ENCODE measurements at regions not wholly inside any gene's neighbourhood (a gene's known extent, or its start where the extent isn't known, plus 50 kb on each side); places are given as distances from the start of the nearest gene placed in this dataset.

DNA sequence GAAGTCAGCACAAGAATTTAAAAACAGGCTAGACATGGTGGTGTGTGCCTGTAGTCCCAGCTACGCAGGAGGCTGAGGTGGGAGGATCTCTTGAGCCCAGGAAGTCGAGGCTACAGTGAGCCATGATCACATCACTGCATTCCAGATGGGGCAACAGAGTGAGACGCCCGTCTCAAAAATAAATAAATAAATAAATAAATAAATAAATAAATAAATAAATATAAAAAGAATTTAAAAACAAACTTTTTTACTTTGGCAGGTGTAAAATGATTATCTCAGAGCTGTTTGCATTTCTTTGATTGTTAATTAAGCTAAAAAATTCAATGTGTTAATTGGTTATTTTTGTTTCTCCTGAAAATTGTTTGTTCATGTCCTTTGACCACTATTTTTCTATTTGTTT is 97.5 kb upstream of the RPS6KA3 start:
- no peak for DNase-seq

DNA sequence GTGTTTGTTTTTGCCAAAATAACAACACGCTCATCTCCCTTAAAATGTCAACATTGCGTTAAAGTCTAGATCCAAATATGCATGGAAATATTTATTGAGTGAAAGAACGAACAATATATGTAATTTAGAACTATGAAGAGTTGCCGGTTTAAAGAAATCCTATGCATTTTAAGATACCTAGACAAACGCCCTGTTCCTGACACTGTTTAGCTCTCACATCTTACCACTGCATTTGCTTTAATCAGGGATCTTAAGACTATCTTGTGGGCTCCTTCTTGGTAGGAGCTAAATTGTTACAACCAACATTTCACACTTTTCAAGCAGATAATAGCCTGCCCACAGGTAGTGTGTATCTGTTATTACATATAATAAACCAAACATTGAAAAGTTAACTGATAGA is 96.6 kb upstream of the RPS6KA3 start:
- no peak for DNase-seq

DNA sequence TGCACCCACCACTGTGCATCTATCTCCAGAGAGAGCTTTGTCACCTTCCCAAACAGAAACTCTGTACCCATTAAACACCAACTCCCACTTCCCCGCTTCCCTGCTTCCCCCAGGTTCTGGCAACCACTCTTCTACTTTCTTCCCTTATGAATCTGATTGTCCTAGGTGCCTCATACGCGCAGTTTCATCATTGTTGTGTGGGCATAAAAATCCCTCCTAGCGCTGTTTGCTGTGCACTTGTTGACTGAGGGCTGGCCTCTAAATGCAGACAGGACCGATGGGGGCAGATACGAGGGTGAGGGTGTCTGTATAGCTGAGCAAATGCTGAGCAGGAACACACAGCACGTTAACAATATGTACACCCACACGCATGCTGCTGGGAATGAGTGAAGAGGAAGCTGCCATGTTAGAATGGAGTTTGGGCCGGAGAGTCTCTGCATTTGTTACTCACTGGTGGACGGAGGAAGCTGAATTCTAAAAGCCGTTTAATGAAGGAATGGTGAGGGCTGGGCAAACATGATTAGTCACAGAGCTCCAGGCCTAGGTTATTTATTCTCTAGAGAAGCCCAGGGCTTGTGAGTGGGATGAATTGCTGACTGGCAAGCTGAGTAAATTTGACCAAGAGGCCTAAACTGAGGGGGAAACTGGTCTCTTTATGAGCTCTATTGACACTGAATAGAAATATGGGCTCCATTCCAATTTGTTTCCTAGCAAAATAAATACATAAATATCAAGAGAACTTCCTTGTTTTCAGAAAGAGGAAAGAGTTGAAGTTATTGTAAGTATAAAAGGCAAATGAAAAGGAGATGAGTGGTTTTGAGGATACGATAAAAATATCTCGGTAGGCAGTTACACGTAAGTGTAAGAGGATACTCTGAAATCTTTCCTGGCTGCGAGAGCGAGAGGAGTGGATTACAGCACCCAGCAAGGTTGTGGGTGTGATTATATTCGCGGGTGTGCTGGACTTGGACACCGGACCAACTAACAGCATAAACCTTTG is 95.9 kb upstream of the RPS6KA3 start:
- DNase-seq = peak in 1 of 2 experiments; percentile 16

DNA sequence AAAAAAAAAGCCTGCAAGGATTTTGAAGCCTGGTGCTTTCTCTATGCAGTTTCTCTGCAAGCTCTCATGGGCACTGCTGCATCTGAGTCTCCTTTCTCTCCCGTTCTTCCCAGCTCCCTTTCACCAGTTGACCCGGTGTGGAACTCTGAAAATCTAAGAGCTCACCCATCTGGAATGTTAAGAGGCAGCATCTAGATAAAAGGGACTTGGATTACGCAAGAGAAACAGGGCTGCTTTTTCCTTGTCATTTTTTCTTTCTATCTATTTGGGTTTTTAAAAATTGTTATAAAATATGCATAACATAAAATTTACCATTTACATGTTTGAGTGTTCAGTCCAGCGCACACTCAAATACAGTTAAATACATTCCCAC is 95.2 kb upstream of the RPS6KA3 start:
- no peak for DNase-seq

DNA sequence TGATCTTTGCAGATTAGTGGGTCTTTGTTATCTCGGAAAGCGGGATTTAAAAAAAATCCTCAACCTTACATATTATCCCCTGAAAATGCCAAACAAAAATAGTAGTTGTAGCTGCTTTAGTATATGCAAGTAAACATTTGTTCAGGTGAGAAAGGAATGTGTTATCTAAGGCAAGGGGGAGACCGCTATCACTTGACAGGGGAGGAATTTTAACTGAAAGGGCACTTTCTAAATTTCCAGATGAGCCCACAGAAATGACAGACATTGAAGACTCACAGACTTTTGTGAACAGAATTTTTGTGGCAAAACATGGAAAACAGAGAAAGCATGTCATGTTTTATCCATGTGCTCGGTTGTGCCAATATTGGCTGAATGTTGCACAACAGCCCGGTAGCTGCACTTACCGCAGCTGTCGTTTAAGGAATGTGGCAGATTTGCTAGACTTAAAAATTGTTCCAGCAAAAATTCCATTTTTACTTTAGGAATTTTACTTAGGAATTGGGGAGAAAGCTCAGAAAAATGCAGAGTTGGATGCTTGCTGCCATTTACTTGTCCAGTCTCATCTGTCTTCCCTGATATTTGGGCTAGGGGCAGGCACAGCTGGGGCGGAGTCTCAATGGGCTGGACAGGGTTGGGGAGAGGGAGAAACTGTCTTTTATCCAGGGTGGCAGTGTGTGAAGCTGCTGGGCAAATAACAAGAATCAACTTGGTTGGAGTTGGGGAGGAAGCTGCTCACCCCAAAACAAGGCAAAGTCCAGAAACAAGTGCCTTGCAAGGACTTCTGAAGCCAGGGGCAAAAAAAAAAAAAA is 94.6 kb upstream of the RPS6KA3 start:
- no peak for DNase-seq

DNA sequence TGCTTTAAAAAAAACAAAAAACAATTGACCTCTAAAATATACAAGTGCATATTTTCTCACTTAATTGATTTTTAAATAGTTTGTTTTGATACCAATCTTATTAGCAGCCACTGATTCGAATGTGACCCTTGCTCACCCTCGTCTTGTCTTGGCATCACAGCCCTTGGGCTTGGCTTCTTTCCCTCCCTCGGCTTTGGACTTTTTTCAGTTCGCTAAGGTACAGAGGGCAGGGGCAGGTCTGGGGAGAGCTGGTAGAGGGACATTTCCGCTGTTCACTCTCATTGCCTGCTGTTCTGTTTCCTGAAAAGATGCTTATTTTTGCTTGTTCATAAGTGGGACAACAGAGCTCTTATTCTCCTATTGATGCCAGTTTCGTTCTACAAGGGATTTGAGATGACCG is 88.5 kb upstream of the RPS6KA3 start:
- no peak for DNase-seq

DNA sequence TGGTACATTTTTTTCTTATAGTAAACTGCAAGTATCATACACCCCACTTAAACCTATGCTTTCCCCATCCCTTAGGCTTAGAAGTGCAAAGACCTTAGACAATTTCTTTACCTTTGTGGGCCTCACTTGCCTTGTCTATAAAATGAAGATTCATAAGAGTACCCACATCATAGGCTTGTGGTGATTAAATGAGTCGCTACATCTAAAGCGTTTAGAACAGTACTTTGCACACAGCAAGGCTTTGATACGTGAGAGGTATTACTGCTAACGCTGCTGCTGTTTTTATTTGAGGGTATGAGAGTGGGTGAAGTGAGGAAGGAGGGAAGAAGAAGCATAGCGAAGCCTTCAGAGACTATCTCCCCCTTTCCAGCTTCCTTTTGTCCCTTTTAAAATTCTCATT is 87.8 kb upstream of the RPS6KA3 start:
- no peak for DNase-seq

DNA sequence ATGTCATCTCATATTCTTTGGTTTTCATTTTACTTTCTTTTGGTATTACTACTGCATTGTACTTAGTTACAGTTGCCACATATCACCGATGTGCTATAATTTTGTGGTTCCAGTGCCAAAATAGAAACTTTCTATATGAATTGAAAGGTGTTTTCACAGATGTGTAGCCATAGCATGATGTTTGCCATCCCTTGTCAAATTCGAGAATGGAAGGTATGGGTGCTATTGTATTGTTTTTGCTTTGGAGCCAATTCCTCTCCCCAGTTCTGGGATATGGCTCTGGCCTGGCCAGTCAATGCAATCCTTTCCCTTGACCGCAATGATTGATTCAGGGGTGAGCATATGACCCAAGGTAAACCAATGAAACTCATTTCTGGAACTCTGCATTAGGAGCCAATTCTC is 86.2 kb upstream of the RPS6KA3 start:
- DNase-seq = no peak

DNA sequence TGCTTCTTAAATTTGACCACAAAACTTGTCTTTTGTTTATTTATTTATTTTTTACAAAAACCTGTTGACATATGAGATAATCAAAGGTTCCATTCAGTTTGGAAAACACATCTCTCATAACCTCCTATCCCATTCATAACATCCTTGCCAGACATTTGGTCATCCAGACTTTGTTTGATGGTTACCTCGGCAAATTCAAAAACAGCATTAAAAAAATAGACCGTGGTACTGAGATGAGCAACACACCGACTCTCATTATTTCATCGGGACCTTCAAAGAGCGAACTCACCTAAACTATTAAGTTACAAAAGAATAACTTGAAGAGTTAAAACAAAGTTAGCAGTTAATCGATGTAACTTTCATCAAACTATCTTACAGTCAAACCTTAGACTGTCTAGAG is 85.8 kb upstream of the RPS6KA3 start:
- DNase-seq = no peak

DNA sequence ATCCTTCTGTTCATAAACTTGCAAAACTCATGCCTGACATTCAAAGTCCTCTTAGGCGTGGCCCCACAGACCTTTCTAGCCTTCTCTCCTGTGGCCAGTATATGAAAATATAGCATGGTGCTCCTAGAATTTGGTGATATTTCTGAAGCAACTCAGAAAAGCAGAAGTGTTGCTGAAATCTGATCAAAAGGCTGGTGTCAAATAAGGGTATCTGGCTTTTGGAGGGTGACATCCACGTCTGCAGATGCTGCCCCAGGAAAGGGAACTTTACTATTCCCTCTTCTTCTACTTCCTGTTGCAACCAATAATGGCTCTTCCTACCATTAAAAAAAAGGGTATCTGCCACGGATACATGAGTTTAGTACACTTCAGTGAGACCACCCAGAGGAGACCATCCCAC is 83.9 kb upstream of the RPS6KA3 start:
- DNase-seq = no peak

DNA sequence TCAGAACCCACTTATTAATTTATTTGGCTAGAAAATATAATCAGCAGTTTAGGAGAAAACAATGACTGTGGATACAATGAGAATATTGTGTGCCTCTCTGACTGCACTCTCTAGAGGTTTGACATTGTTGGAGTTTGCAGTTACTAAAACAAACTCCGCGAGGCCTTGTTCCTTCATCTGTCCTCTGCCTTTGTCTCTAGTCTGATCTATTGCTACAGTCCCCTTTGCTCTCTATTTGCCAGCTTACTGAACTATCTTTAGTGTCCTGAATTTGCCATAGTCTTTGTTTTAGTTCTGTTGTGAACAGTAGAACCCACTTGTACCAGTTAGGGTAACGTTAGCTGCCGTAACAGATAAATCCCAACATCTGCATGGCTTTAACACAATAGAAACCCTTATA is 81.4 kb upstream of the RPS6KA3 start:
- no peak for DNase-seq

DNA sequence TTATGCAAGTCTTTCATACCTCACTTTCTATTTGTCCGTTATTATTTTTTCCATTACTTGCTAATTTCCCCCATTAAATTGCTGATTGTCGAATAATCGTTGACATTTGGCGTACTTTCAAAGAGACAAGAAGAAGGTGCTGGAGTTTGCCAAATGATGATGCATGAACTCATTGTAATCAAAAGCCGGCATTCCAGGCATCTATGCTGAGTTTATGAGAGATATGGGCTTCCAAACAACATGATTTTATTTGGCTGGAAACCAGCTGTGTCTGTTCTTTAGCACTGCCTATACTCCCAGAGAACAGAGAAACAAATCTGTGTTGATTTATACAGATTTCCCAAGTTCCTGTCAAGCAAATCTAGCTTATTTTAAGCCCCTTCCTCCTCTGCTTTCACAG is 80.8 kb upstream of the RPS6KA3 start:
- DNase-seq = no peak

DNA sequence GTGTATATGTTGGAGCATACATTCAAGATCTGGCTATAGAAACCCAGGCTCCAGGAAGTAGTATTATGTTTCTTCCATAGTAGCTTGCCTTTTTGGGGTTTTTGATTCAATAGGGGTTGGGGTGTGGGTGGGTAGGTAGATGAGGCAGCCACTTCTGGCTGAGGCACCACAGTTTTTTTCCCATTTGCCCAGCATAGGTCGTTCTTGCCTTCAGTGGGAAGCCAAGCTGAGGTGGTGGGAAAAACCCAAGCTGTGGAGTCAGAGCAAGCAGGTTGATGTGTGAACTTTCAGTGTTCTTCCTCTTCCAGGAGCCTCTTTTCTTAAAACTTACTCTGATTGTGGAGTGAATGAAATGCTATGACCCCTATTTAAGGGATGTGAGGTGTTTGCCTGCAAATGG is 67.0 kb upstream of the RPS6KA3 start:
- no peak for DNase-seq

DNA sequence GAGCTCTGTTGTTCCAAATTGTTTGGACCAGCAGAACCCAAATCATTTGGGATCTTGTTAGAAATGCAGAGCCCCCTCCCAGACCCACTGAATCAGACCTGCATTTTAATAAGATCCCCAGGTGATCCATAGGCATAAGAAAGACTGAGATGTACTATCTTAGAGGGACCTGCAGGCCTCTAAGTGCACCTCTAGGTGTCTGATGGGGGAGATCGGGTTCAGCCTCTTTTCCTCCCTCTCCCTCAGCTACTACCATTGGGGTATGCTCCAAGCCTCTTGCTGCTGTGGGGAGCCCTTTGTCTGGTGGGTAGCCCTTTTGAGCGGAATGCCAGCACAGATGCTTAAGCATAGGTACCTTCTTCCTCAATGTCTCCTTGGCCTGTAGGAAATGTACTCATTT is 63.8 kb upstream of the RPS6KA3 start:
- no peak for DNase-seq

DNA sequence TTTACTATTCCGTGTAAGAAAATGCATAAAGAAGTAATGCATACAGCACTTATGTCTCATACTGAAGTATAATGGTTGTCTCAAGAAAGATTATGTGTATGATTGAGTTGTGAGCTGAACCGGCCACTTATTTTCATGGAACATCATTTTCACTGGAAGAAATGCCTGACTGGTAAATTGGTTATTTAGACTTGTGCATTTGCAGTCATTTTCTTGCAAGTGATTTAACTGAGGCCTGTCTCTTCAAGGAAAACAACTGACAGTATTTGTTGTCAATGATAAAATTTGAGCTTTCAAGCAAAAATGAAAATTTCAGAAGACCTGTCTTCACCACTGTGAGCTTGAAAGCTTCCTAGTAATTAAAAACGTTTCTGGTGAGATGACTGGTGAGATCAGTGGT is 62.7 kb upstream of the RPS6KA3 start:
- DNase-seq = no peak

DNA sequence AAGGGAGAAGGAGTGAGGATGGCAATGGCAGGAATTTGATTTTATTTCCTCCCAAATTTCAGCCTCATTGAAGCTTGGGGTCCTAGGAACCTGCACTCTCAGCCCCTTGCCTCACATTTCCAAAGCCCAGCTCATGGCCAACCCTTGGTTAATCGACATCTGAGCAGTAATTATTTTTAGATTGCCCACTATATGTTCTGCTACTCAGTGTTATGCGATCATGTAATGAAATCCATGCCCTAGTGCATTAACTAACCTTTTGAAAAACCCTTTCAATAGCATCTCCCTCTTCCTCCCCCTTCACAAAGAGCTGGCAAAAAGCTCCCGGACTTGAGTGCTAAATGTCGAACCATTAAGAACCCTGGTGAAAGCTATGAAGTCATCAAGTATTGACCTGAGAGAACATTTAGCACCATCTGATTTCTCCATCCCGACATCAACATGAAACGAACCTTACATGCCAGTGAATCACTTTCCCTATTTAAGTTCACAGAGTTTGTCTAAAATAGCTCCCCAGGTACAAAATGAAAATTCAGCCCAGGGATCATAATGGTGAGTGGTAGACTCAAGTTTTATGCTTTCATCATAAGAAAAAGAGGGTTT is 59.2 kb upstream of the RPS6KA3 start:
- DNase-seq = no peak

DNA sequence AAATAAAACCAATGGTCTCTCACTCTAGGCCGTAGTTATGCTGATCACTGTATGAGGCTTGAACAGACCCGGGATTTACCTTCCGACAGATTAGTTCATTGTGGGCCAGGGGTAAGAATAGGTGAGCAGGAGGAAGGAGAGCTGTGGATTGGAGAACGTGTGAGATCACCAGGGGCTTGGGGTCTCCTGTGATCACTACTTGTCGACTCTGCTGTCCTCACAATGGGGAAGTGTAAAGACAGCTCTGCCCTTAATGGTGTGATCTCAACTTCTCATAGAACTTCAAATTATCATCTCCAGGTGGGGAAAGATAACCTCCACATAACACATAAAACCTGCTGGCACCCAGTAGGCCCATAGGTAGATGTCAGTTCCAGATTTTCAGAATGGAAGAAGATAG is 56.2 kb upstream of the RPS6KA3 start:
- DNase-seq = no peak

DNA sequence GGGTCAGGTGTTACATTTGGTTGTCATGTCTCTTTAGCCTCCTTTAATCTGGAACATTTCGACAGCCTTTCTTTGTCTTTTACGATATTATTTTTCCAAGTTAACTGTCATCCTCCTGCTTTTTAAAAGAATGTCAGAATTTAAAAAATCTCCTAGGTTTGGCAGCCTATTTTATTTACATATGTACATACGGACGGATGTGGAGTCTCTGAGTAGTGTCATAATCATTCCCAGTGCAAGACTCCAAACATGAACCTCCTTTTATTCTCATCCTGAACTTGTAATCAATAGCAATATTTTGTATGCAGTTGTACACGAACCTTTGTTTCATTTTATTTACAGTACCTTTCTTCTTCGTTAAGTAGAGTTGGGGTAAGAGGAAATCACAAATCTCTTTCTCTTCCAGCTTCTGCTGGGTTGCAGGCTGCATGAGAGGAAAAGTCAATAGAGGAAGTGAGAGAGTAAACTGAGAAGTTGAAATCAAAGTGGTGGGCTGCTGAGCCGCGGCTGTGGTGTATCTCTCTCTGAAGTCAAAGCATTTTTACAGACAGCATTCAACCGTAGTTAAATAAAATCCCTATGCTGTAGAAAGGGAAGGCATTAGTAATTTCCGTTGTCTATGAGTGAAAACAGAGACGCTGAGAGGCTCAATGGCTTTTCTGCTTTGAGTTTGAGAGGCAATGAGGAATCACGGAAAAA is 53.9 kb upstream of the RPS6KA3 start:
- DNase-seq = no peak

DNA sequence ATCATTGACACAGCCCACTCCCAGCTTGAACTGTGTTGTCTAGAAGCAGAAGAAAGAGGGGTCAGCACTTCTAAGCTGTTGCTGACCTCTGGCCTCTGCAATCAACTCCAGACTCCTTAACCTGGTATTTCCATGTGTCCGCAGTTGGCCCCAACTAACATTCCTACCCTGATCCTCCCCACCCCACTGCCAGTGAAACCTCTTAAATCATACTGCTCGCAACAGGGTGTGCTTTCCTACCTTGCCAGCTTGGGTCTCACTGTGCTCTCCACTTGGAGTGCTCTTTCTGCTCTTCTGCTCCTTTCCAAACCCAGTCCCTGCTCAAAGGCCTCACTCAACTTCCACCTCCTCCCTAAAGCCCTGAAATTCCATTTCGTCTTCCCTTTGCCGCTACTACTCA is 52.3 kb upstream of the RPS6KA3 start:
- DNase-seq = no peak

DNA sequence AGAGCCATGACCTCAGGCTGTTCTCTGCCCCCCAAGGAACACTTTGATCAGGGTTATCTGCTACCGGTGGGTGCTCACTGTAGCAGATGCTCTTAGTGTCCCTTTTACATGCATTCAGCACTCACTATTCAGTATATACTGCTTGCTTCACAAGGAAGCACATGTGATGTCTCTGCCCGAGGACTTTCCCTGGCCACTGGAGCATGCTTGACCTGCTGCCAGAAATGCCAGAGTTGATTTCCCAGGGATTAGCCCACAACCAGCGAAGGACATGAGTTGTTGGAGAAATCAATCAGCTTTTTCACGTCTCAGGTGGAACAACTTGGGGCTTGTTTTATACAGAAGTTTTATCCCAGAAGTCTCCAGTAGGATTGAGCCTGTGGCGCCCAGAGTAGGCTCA is 51.2 kb upstream of the RPS6KA3 start:
- no peak for DNase-seq

Data from AML-193 (cell line).